HG02981 (cell line): ENCODE measurements at regions not wholly inside any gene's neighbourhood (a gene's known extent, or its start where the extent isn't known, plus 50 kb on each side); places are given as distances from the start of the nearest gene placed in this dataset.

Experiments used
- ATAC-seq: cut with Tn5 transposase; IDR thresholded peaks from one replicate; pipeline ENCODE4 v1.9.1; 2021; ENCODE audit warnings: mild to moderate bottlenecking, moderate library complexity; ENCODE audit not compliant: unreplicated experiment

- ATAC-seq = no peak
Observed at GRCh38 chr3:115513416-115513800, 109.9 kb upstream of the GAP43 start.

- no peak for ATAC-seq
Observed at GRCh38 chr3:115517457-115518050, 105.8 kb upstream of the GAP43 start.

- no peak for ATAC-seq
Observed at GRCh38 chr3:115518100-115518852, 105.0 kb upstream of the GAP43 start.

GRCh38 chr3:115520241-115520640 is 103.1 kb upstream of the GAP43 start:
- ATAC-seq = no peak

- ATAC-seq = no peak
Observed at GRCh38 chr3:115520651-115521245, 102.6 kb upstream of the GAP43 start.

GRCh38 chr3:115523458-115523857 is 99.9 kb upstream of the GAP43 start:
- no peak for ATAC-seq

- ATAC-seq = no peak
Observed at GRCh38 chr3:115524549-115524948, 98.8 kb upstream of the GAP43 start.

GRCh38 chr3:115525731-115526130 is 97.6 kb upstream of the GAP43 start:
- ATAC-seq = no peak

- no peak for ATAC-seq
Observed at GRCh38 chr3:115533218-115533617, 90.1 kb upstream of the GAP43 start.

- no peak for ATAC-seq
Observed at GRCh38 chr3:115536171-115536570, 87.1 kb upstream of the GAP43 start.

- no peak for ATAC-seq
Observed at GRCh38 chr3:115537669-115538068, 85.6 kb upstream of the GAP43 start.

- no peak for ATAC-seq
Observed at GRCh38 chr3:115547207-115547606, 76.1 kb upstream of the GAP43 start.

GRCh38 chr3:115548611-115549010 is 74.7 kb upstream of the GAP43 start:
- no peak for ATAC-seq

- ATAC-seq = no peak
Observed at GRCh38 chr3:115549071-115549470, 74.2 kb upstream of the GAP43 start.

- ATAC-seq = no peak
Observed at GRCh38 chr3:115550285-115550761, 73.0 kb upstream of the GAP43 start.

- ATAC-seq = no peak
Observed at GRCh38 chr3:115551016-115551415, 72.3 kb upstream of the GAP43 start.

GRCh38 chr3:115552007-115552406 is 71.3 kb upstream of the GAP43 start:
- no peak for ATAC-seq

- ATAC-seq = no peak
Observed at GRCh38 chr3:115553796-115554486, 69.4 kb upstream of the GAP43 start.

- no peak for ATAC-seq
Observed at GRCh38 chr3:115554487-115554807, 68.9 kb upstream of the GAP43 start.

GRCh38 chr3:115562636-115563267 is 60.6 kb upstream of the GAP43 start:
- ATAC-seq = no peak

- no peak for ATAC-seq
Observed at GRCh38 chr3:115563984-115564383, 59.3 kb upstream of the GAP43 start.
